NCI-H1105 treated with DMSO at 0.1 percent for 48 hours (cell line): ENCODE measurements at regions not wholly inside any gene's neighbourhood (a gene's known extent, or its start where the extent isn't known, plus 50 kb on each side); places are given as distances from the start of the nearest gene placed in this dataset.

Experiments
- DNase-seq: peaks from one replicate; lab custom pipeline; 2025; lab: John Stamatoyannopoulos, UW

GRCh38 chr13:80284290-80284689 lies 56.6 kb downstream of the SPRY2 start:
- no peak for DNase-seq

- DNase-seq = no peak
These were observed 62.2 kb downstream of the SPRY2 start for GRCh38 chr13:80278706-80279105.

- DNase-seq = peak; percentile 59
These were observed 64.3 kb downstream of the SPRY2 start for GRCh38 chr13:80276371-80277289.

- no peak for DNase-seq
These were observed 66.3 kb downstream of the SPRY2 start for GRCh38 chr13:80274643-80275042.

GRCh38 chr13:80273718-80274117 lies 67.2 kb downstream of the SPRY2 start:
- DNase-seq = no peak

GRCh38 chr13:80265348-80265747 lies 75.6 kb downstream of the SPRY2 start:
- no peak for DNase-seq

- no peak for DNase-seq
These were observed 77.0 kb downstream of the SPRY2 start for GRCh38 chr13:80263745-80264513.

GRCh38 chr13:80262051-80262695 lies 78.8 kb downstream of the SPRY2 start:
- no peak for DNase-seq

GRCh38 chr13:80259159-80259558 lies 81.8 kb downstream of the SPRY2 start:
- DNase-seq = no peak

GRCh38 chr13:80256352-80256932 lies 84.5 kb downstream of the SPRY2 start:
- no peak for DNase-seq

- no peak for DNase-seq
These were observed 85.0 kb downstream of the SPRY2 start for GRCh38 chr13:80255946-80256345.

GRCh38 chr13:80251403-80251802 lies 89.5 kb downstream of the SPRY2 start:
- peak; percentile 81 for DNase-seq

- DNase-seq = no peak
These were observed 90.6 kb downstream of the SPRY2 start for GRCh38 chr13:80250213-80250810.

GRCh38 chr13:80249516-80250212 lies 91.3 kb downstream of the SPRY2 start:
- DNase-seq = no peak

- peak; percentile 29 for DNase-seq
These were observed 95.7 kb downstream of the SPRY2 start for GRCh38 chr13:80245162-80245733.

- no peak for DNase-seq
These were observed 96.4 kb downstream of the SPRY2 start for GRCh38 chr13:80244574-80244973.

GRCh38 chr13:80242728-80243427 lies 98.0 kb downstream of the SPRY2 start:
- no peak for DNase-seq

GRCh38 chr13:80239571-80240255 lies 101.2 kb downstream of the SPRY2 start:
- DNase-seq = no peak

GRCh38 chr13:80239116-80239515 lies 101.8 kb downstream of the SPRY2 start:
- DNase-seq = no peak

GRCh38 chr13:80237646-80238045 lies 103.3 kb downstream of the SPRY2 start:
- DNase-seq = no peak
